ENCODE measurements at regions not wholly inside any gene's neighbourhood (a gene's known extent, or its start where the extent isn't known, plus 50 kb on each side); places are given as distances from the start of the nearest gene placed in this dataset.

DNA sequence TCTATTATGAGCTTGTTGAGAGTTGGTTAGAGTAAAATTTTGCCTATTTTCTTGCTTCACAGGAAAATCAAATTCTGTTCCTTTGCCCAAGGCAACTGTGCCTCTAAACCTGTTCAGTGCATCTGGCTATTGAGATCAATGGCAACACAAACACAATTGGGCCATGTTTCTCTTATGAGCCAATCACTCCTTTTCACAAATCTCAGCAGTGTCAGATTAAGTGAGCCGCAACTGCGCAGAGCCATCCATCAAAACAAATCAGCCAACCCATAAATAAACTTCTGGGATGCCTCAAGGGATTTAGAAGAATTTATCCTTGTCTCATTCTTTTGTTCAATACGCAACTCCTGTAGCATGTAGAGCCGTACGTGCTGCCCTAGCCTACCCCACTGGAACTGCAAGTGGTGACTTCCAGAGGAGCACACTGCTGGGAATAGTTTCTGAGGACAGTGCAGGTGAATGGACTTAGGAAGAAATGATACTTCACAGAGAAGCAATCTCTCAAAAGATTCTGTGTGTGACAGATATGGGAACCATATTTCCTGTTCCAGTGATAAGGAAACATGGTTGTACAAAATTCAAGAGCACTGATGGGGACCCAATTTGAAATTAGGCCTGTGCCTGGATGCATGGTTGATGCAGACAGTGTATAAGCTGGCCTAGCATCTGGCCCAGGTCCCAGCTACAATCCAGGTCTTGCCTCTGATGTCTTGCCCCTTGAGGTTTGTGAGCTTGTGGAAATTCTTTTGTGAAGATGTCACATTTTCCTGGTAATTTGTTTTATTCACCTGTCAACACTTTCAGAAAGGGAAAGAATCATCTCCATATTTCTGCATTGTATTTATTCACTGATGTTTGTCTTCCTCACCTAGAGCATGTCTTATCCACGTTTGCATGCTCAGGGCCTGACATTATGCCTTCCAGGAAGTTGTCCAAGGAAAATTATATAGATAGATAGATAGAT lies 166.2 kb downstream of the URB2 start:
- H3K4me3 ChIP-seq (ENCODE audit: low read depth, low read length): no peak overlapping the region
- DNase-seq (ENCODE audit: low read depth): no peak
- TF ChIP-seq, protein P1, sequence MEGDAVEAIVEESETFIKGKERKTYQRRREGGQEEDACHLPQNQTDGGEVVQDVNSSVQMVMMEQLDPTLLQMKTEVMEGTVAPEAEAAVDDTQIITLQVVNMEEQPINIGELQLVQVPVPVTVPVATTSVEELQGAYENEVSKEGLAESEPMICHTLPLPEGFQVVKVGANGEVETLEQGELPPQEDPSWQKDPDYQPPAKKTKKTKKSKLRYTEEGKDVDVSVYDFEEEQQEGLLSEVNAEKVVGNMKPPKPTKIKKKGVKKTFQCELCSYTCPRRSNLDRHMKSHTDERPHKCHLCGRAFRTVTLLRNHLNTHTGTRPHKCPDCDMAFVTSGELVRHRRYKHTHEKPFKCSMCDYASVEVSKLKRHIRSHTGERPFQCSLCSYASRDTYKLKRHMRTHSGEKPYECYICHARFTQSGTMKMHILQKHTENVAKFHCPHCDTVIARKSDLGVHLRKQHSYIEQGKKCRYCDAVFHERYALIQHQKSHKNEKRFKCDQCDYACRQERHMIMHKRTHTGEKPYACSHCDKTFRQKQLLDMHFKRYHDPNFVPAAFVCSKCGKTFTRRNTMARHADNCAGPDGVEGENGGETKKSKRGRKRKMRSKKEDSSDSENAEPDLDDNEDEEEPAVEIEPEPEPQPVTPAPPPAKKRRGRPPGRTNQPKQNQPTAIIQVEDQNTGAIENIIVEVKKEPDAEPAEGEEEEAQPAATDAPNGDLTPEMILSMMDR (IDR thresholded peaks at IDR 0.05; ENCODE audit: control insufficient read depth, extremely low read depth, insufficient read depth): no peak

DNA sequence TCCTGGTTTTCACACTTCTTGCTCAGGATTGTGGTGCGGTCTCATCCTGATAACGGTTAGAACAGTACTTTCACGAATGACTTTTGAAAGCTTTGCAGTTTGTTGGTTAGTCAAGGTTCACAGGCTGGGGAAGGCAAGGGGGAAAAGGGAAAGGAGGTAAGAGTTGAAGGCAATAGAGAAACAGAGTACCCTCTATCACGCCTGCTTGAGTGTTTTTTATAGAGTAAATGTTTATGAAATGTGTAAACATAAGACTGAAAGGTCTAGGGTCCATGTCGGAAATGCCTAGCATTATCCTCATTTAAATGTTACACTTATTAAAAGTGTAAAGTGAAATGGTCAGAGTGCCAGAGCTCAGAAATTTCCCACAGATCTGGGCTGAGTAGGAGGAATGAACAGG lies 167.4 kb downstream of the URB2 start:
- TF ChIP-seq, protein P1 (IDR thresholded peaks at IDR 0.05; ENCODE audit: control insufficient read depth, extremely low read depth, insufficient read depth): no peak
- no peak overlapping the region for H3K4me3 ChIP-seq (ENCODE audit: low read depth, low read length)
- no peak for DNase-seq (ENCODE audit: low read depth)

DNA sequence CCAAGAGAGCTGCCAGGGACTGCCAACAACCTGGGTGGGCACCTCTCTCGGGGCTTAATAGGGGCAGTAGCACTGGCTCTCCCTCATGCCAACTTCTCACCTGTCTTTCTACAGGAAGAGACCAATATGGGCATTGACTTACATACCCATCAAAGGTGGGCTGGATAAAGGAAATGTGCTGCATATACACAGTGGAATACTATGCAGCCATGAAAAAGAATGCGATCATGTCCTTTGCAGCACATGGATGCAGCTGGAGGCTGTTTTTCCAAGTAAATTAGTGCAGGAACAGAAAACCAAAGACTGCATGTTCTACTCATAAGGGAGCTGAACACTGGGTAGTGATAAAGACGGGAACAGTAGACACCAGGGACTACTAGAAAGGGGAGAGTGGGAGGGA lies 172.5 kb downstream of the URB2 start:
- TF ChIP-seq, protein P1 (IDR thresholded peaks at IDR 0.05; ENCODE audit: control insufficient read depth, extremely low read depth, insufficient read depth): no peak
- H3K4me3 ChIP-seq (ENCODE audit: low read depth, low read length): no peak overlapping the region
- DNase-seq (ENCODE audit: low read depth): no peak

DNA sequence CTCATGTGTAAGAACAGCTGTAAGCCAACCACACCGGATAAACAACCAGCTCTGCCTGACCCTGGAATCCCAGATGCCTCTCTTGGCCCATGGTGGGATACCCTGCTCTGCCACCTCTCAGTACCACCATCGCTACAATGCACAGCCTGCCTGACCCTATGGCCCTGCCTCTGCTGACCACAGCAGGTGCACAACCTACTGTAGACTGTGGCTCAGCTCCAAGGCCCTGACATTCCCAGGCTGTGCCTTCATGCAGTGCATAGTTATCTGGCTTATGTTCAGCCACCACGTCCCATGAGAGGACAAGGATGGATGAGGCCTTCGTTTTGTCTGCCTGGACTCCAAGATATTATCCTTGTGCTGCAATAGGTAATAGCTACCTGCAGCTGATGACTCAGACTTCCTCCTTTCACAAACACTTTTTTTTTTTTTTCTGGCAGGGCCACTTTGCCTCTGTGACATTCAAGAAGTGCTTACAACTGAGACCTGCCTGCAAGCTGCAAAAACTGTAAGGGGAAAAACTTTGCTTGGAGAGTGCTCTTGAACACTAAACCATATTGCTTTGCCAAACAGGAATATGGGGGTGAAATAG lies 177.7 kb downstream of the URB2 start:
- DNase-seq (ENCODE audit: low read depth): peak; percentile 18
- TF ChIP-seq, protein P1 (IDR thresholded peaks at IDR 0.05; ENCODE audit: control insufficient read depth, extremely low read depth, insufficient read depth): no peak

DNA sequence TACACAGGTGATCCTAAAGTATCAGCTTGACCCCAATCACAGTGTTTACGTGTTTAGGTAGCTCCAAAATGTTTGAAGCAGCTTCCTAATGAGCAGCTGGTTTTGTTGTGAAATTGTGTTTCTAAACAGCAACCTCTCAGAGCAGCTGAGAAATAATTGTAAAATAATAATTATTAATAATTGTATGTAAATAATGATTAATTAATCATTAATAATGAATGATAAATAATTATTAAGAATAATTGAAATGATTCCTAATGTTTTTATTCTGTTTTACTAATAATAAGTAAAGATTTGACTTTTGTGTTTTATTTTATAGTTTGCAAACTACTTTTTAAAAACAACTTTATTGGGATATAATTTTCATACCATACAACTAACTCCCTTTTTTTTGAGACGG lies 182.2 kb downstream of the URB2 start:
- H3K4me3 ChIP-seq (ENCODE audit: low read depth, low read length): no peak overlapping the region
- TF ChIP-seq, protein P1 (IDR thresholded peaks at IDR 0.05; ENCODE audit: control insufficient read depth, extremely low read depth, insufficient read depth): no peak
- DNase-seq (ENCODE audit: low read depth): no peak

More for the DNA sequence above, 177.7 kb downstream of the URB2 start:
- H3K4me3 ChIP-seq (ENCODE audit: low read depth, low read length): no peak overlapping the region

DNA sequence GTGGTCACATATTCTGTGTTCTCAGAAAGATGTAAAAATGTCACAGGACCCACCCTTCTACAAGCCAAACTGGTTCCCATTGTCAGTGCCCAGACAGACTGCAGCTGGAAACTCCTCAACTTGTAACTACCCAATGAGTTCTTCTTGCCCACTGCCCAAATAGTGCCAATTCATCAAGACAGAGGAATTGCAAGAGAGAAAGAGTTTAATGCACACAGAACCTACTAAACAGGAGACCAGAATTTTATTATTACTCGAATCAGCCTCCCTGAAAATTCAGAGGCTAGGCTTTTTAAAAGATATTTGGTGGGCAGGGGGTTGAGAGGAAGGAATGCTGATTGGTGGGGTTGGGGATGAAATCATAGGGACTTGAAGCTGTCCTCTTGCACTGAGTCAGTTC lies 184.1 kb downstream of the URB2 start:
- H3K4me3 ChIP-seq (ENCODE audit: low read depth, low read length): no peak overlapping the region
- TF ChIP-seq, protein P1 (IDR thresholded peaks at IDR 0.05; ENCODE audit: control insufficient read depth, extremely low read depth, insufficient read depth): no peak
- DNase-seq (ENCODE audit: low read depth): no peak
